ENCODE measurements at regions not wholly inside any gene's neighbourhood (a gene's known extent, or its start where the extent isn't known, plus 50 kb on each side); places are given as distances from the start of the nearest gene placed in this dataset.
"Not testable (repeated sequence)": the region's sequence is repeated elsewhere in the genome, so short reads cannot be mapped to it uniquely, and the experiment has no call there.

GRCh38 chr5:167389537-167389936 is 901.9 kb upstream of the WWC1 start:
- Mint-ChIP-seq H3K27ac (no peak overlapping the region), H3K27me3 (ENCODE audit: low read depth in 2 of 2) (no peaks in the 10 kb centered on the region), H3K9me3 (peaks cover 19 to 21% of the 10 kb centered on the region in 2 donors), H3K4me3 (no peak overlapping the region), H3K36me3 (no peaks in the 10 kb centered on the region), H3K4me1 (no peaks in the 10 kb centered on the region)
- H3K27me3 ChIP-seq (ENCODE audit: control insufficient read depth, insufficient read depth, low read length) = no peaks in the 10 kb centered on the region
- intact Hi-C loops (cut with micrococcal nuclease) = no loop called here
- DNase-seq (no peak), ATAC-seq (no peak)
- H3K9me3 ChIP-seq (ENCODE audit: control insufficient read depth, insufficient read depth, low read length) = no peaks in the 10 kb centered on the region
- H3K27ac ChIP-seq (ENCODE audit: low read length) = no peak overlapping the region
- TF ChIP-seq, protein P1, sequence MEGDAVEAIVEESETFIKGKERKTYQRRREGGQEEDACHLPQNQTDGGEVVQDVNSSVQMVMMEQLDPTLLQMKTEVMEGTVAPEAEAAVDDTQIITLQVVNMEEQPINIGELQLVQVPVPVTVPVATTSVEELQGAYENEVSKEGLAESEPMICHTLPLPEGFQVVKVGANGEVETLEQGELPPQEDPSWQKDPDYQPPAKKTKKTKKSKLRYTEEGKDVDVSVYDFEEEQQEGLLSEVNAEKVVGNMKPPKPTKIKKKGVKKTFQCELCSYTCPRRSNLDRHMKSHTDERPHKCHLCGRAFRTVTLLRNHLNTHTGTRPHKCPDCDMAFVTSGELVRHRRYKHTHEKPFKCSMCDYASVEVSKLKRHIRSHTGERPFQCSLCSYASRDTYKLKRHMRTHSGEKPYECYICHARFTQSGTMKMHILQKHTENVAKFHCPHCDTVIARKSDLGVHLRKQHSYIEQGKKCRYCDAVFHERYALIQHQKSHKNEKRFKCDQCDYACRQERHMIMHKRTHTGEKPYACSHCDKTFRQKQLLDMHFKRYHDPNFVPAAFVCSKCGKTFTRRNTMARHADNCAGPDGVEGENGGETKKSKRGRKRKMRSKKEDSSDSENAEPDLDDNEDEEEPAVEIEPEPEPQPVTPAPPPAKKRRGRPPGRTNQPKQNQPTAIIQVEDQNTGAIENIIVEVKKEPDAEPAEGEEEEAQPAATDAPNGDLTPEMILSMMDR (IDR thresholded peaks at IDR 0.05) = no peak
- H3K4me1 ChIP-seq (ENCODE audit: control insufficient read depth, insufficient read depth, low read length) = no peaks in the 10 kb centered on the region
- 79% methylated on average over 3 of the region's 4 CpGs for WGBS (ENCODE audit: insufficient coverage)
- H3K36me3 ChIP-seq (ENCODE audit: control insufficient read depth, insufficient read depth, low read length) = no peaks in the 10 kb centered on the region
- H3K4me3 ChIP-seq (ENCODE audit: low read length) = no peak overlapping the region

GRCh38 chr5:167391286-167391685 is 900.2 kb upstream of the WWC1 start:
- intact Hi-C loops (cut with micrococcal nuclease); H3K27me3 ChIP-seq (ENCODE audit: control insufficient read depth, insufficient read depth, low read length); ATAC-seq; H3K27me3 Mint-ChIP-seq (ENCODE audit: low read depth in 2 of 2); H3K9me3 ChIP-seq (ENCODE audit: control insufficient read depth, insufficient read depth, low read length); H3K4me3 ChIP-seq (ENCODE audit: low read length); DNase-seq; H3K27ac ChIP-seq (ENCODE audit: low read length); H3K36me3 Mint-ChIP-seq; H3K27ac Mint-ChIP-seq; H3K4me1 Mint-ChIP-seq; H3K36me3 ChIP-seq (ENCODE audit: control insufficient read depth, insufficient read depth, low read length); H3K4me3 Mint-ChIP-seq; H3K4me1 ChIP-seq (ENCODE audit: control insufficient read depth, insufficient read depth, low read length): not testable (repeated sequence)
- WGBS (ENCODE audit: insufficient coverage) = 81% methylated on average over 4 of the region's 4 CpGs
- peaks cover 21 to 25% of the 10 kb centered on the region in 2 donors for H3K9me3 Mint-ChIP-seq

DNA sequence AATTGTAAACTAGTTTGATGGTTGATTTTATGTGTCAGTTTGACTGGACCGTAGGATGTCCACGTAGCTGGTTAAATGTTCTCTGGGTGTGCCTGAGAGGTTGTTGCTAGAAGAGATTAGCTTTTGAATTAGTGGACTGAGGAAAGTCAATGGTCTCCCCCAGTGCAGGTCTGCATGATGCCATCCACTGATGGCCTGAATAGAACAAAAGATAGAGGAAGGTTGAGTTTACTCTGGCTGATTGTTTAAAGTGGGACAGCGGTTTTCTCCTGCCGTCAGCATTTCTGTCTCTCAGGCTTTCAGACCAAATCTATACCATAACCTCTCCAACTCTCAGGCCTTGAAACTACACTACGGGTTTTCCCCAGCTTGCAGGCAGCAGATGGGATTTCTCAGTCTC is 899.2 kb upstream of the WWC1 start:
- Mint-ChIP-seq H3K9me3 (peaks cover 22 to 29% of the 10 kb centered on the region in 2 donors), H3K27me3 (ENCODE audit: low read depth in 2 of 2) (no peaks in the 10 kb centered on the region), H3K27ac (no peak overlapping the region), H3K4me1 (no peaks in the 10 kb centered on the region), H3K36me3 (no peaks in the 10 kb centered on the region), H3K4me3 (no peak overlapping the region)
- 83% methylated on average over 4 of the region's 5 CpGs for WGBS (ENCODE audit: insufficient coverage)
- TF ChIP-seq, protein P1 (IDR thresholded peaks at IDR 0.05) = no peak
- DNase-seq (no peak), ATAC-seq (no peak)
- no peaks in the 10 kb centered on the region for H3K36me3 ChIP-seq (ENCODE audit: control insufficient read depth, insufficient read depth, low read length)
- no peaks in the 10 kb centered on the region for H3K27me3 ChIP-seq (ENCODE audit: control insufficient read depth, insufficient read depth, low read length)
- H3K9me3 ChIP-seq (ENCODE audit: control insufficient read depth, insufficient read depth, low read length) = no peaks in the 10 kb centered on the region
- no peak overlapping the region for H3K27ac ChIP-seq (ENCODE audit: low read length)
- H3K4me3 ChIP-seq (ENCODE audit: low read length) = no peak overlapping the region
- H3K4me1 ChIP-seq (ENCODE audit: control insufficient read depth, insufficient read depth, low read length) = no peaks in the 10 kb centered on the region
- intact Hi-C loops (cut with micrococcal nuclease) = no loop called here

GRCh38 chr5:167393358-167393757 is 898.1 kb upstream of the WWC1 start:
- DNase-seq = no peak
- ATAC-seq = no peak
- no peaks in the 10 kb centered on the region for H3K4me1 Mint-ChIP-seq
- Histone ChIP-seq H3K9me3 (ENCODE audit: control insufficient read depth, insufficient read depth, low read length) (no peaks in the 10 kb centered on the region), H3K36me3 (ENCODE audit: control insufficient read depth, insufficient read depth, low read length) (no peaks in the 10 kb centered on the region), H3K27me3 (ENCODE audit: control insufficient read depth, insufficient read depth, low read length) (no peaks in the 10 kb centered on the region), H3K4me3 (ENCODE audit: low read length) (no peak overlapping the region), H3K4me1 (ENCODE audit: control insufficient read depth, insufficient read depth, low read length) (no peaks in the 10 kb centered on the region), H3K27ac (ENCODE audit: low read length) (no peak overlapping the region)
- peaks cover 18 to 27% of the 10 kb centered on the region in 2 donors for H3K9me3 Mint-ChIP-seq
- TF ChIP-seq, protein P1 (IDR thresholded peaks at IDR 0.05) = no peak
- no peaks in the 10 kb centered on the region for H3K27me3 Mint-ChIP-seq (ENCODE audit: low read depth in 2 of 2)
- H3K36me3 Mint-ChIP-seq = no peaks in the 10 kb centered on the region
- intact Hi-C loops (cut with micrococcal nuclease) = no loop called here
- H3K4me3 Mint-ChIP-seq = no peak overlapping the region
- H3K27ac Mint-ChIP-seq = no peak overlapping the region

Data from natural killer cell (primary cell).